ENCODE measurements at regions not wholly inside any gene's neighbourhood (a gene's known extent, or its start where the extent isn't known, plus 50 kb on each side); places are given as distances from the start of the nearest gene placed in this dataset.

DNA sequence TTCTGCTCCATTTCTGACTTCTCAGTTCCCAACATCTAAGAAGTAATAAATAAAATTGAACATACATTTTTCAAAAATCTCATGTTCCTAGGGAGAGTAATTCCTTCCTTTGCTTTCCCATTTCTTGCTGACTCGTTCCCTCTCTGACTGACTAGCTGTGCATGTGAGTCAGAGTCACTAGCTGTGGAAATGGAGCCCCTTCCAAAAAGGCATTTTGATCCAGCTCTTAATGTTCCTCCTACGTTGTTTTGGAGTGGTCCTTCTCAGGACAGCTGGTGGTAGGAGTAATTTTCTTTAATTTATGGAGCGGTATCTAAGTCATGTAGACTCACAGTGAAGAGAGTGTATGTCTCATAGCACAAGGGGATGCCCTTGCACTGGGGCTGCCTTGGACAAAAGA lies 460.2 kb downstream of the GADD45G start:
- TF ChIP-seq, protein P1, sequence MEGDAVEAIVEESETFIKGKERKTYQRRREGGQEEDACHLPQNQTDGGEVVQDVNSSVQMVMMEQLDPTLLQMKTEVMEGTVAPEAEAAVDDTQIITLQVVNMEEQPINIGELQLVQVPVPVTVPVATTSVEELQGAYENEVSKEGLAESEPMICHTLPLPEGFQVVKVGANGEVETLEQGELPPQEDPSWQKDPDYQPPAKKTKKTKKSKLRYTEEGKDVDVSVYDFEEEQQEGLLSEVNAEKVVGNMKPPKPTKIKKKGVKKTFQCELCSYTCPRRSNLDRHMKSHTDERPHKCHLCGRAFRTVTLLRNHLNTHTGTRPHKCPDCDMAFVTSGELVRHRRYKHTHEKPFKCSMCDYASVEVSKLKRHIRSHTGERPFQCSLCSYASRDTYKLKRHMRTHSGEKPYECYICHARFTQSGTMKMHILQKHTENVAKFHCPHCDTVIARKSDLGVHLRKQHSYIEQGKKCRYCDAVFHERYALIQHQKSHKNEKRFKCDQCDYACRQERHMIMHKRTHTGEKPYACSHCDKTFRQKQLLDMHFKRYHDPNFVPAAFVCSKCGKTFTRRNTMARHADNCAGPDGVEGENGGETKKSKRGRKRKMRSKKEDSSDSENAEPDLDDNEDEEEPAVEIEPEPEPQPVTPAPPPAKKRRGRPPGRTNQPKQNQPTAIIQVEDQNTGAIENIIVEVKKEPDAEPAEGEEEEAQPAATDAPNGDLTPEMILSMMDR (IDR thresholded peaks at IDR 0.05; ENCODE audit: insufficient read depth, low read length, poor library complexity, severe bottlenecking) = no peak
- TF ChIP-seq EZH2phosphoT487 (conservative IDR thresholded peaks at IDR 0.05; ENCODE audit: low read length) = no peak

Data from SU-DHL-6 (cell line).